ENCODE measurements at regions not wholly inside any gene's neighbourhood (a gene's known extent, or its start where the extent isn't known, plus 50 kb on each side); places are given as distances from the start of the nearest gene placed in this dataset.
"Not testable (repeated sequence)": the region's sequence is repeated elsewhere in the genome, so short reads cannot be mapped to it uniquely, and the experiment has no call there.

- no peak for DNase-seq
Observed at GRCh38 chr13:50159607-50160006, 144.4 kb downstream of the KCNRG start.

GRCh38 chr13:50161052-50161451 is 145.8 kb downstream of the KCNRG start:
- DNase-seq: no peak

GRCh38 chr13:50162001-50162400 is 146.8 kb downstream of the KCNRG start:
- DNase-seq: no peak

GRCh38 chr13:50162567-50162966 is 147.3 kb downstream of the KCNRG start:
- DNase-seq: no peak

- no peak for DNase-seq
Observed at GRCh38 chr13:50167224-50167947, 152.1 kb downstream of the KCNRG start.

GRCh38 chr13:50167967-50168366 is 152.7 kb downstream of the KCNRG start:
- no peak for DNase-seq

GRCh38 chr13:50168786-50169185 is 153.5 kb downstream of the KCNRG start:
- no peak for DNase-seq

GRCh38 chr13:50170447-50171037 is 155.3 kb downstream of the KCNRG start:
- no peak for DNase-seq

GRCh38 chr13:50171590-50172282 is 156.5 kb downstream of the KCNRG start:
- no peak for DNase-seq

GRCh38 chr13:50173045-50173444 is 157.8 kb downstream of the KCNRG start:
- DNase-seq: not testable (repeated sequence)

GRCh38 chr13:50174630-50175029 is 159.4 kb downstream of the KCNRG start:
- no peak for DNase-seq

- DNase-seq: no peak
Observed at GRCh38 chr13:50179977-50180376, 164.7 kb downstream of the KCNRG start.

- not testable (repeated sequence) for DNase-seq
Observed at GRCh38 chr13:50185769-50186763, 170.8 kb downstream of the KCNRG start.

GRCh38 chr13:50187352-50188029 is 172.2 kb downstream of the KCNRG start:
- no peak for DNase-seq

- DNase-seq: no peak
Observed at GRCh38 chr13:50188696-50189095, 173.5 kb downstream of the KCNRG start.

- no peak for DNase-seq
Observed at GRCh38 chr13:50189450-50189849, 174.2 kb downstream of the KCNRG start.

- DNase-seq: no peak
Observed at GRCh38 chr13:50191004-50191403, 175.8 kb downstream of the KCNRG start.

- no peak for DNase-seq
Observed at GRCh38 chr13:50192272-50192813, 177.1 kb downstream of the KCNRG start.

- DNase-seq: no peak
Observed at GRCh38 chr13:50195045-50195444, 179.8 kb downstream of the KCNRG start.

- DNase-seq: no peak
Observed at GRCh38 chr13:50196118-50196517, 180.9 kb downstream of the KCNRG start.

- no peak for DNase-seq
Observed at GRCh38 chr13:50197705-50198104, 182.5 kb downstream of the KCNRG start.

GRCh38 chr13:50198508-50198907 is 183.3 kb downstream of the KCNRG start:
- DNase-seq: no peak
